NB4 (cell line): ENCODE measurements at regions not wholly inside any gene's neighbourhood (a gene's known extent, or its start where the extent isn't known, plus 50 kb on each side); places are given as distances from the start of the nearest gene placed in this dataset.

Source experiments
- CTCF ChIP-seq: IDR thresholded peaks from one replicate; pipeline ENCODE4 v1.5.1; 2012; ENCODE audit warnings: low read depth, low read length
- MYC ChIP-seq: IDR thresholded peaks from 2 replicates; pipeline ENCODE4 v1.6.1; 2011; ENCODE audit warnings: low read depth, low read length

- TF ChIP-seq CTCF (peak; percentile 71), MYC (no peak)
Observed at GRCh38 chr6:128725271-128726233, 157.4 kb upstream of the LAMA2 start.
